Peyer's patch (tissue), 4 donors: ENCODE measurements at regions not wholly inside any gene's neighbourhood (a gene's known extent, or its start where the extent isn't known, plus 50 kb on each side); places are given as distances from the start of the nearest gene placed in this dataset.
A peak's percentile ranks its signal among the peaks of the same experiment; 100 is the strongest.

Source experiments
- DNase-seq, 3 donors: peaks; one replicate each; pipeline ENCODE4 v3.0.0-alpha.2; 2017 to 2019
- H3K27ac ChIP-seq, 4 donors: fragments of 200-600 bp; sonication (generic); one replicate each; pipeline ENCODE4 v1.5.1; 2016 to 2019
- H3K27me3 ChIP-seq, 2 donors: fragments of 200-600 bp; sonication (generic); one replicate each; pipeline ENCODE4 v1.5.1; 2019
- H3K36me3 ChIP-seq, 3 donors: fragments of 200-600 bp; sonication (generic); one replicate each; pipeline ENCODE4 v1.5.1; 2016 to 2019
- H3K4me1 ChIP-seq, 4 donors: fragments of 200-600 bp; sonication (generic); one replicate each; pipeline ENCODE4 v1.5.1; 2016 to 2019
- H3K4me3 ChIP-seq, 4 donors: fragments of 200-600 bp; sonication (generic); 1 replicate in 3 of 4; 2 replicates in 1 of 4; pipeline ENCODE4 v1.5.1; 2016 to 2019; ENCODE audit warnings: mild to moderate bottlenecking in 1 of 4
- H3K9me3 ChIP-seq, 4 donors: fragments of 200-600 bp; sonication (generic); one replicate each; pipeline ENCODE4 v1.5.1; 2016 to 2019; ENCODE audit warnings: mild to moderate bottlenecking in 1 of 4
- POLR2A ChIP-seq, 2 donors: fragments of 450-650 bp; IDR thresholded peaks; one replicate each; pipeline ENCODE4 v1.5.1; 2017; ENCODE audit warnings: antibody characterized with exemption in 2 of 2, mild to moderate bottlenecking in 2 of 2, moderate library complexity in 2 of 2
- TF ChIP-seq, protein P1 (sequence below), 6 experiments: fragments of 450-650 bp in 4 of 6; fragments of 200-600 bp in 2 of 6; sonication (generic) in 1 of 6; IDR thresholded peaks; one replicate each; pipeline ENCODE4 v1.5.1; 2017 to 2019; ENCODE audit warnings: antibody characterized with exemption in 6 of 6, mild to moderate bottlenecking in 3 of 6, moderate library complexity in 1 of 6

GRCh38 chr22:49634006-49634772 is 193.5 kb downstream of the BRD1 start:
- H3K27me3 ChIP-seq: no peaks in the 10 kb centered on the region

GRCh38 chr22:49633010-49633324 is 194.7 kb downstream of the BRD1 start:
- DNase-seq: no peak

More at GRCh38 chr22:49634006-49634772, 193.5 kb downstream of the BRD1 start:
- H3K4me1 ChIP-seq: peaks cover 0 to 8% (median 0%) of the 10 kb centered on the region in 4 donors
- no peak for TF ChIP-seq POLR2A (IDR thresholded peaks at IDR 0.05)
- no peak overlapping the region for H3K4me3 ChIP-seq
- no peak for DNase-seq
- no peak overlapping the region for H3K27ac ChIP-seq
- H3K9me3 ChIP-seq: no peaks in the 10 kb centered on the region
- H3K36me3 ChIP-seq: no peaks in the 10 kb centered on the region

GRCh38 chr22:49632199-49633009 is 195.3 kb downstream of the BRD1 start:
- Histone ChIP-seq H3K27me3 (no peaks in the 10 kb centered on the region), H3K4me3 (peak overlapping the region in 2 of 4 donors; percentile 31 to 39), H3K9me3 (no peaks in the 10 kb centered on the region), H3K36me3 (no peaks in the 10 kb centered on the region), H3K4me1 (peaks cover 0 to 8% (median 0%) of the 10 kb centered on the region in 4 donors), H3K27ac (no peak overlapping the region)
- TF ChIP-seq, protein P1, sequence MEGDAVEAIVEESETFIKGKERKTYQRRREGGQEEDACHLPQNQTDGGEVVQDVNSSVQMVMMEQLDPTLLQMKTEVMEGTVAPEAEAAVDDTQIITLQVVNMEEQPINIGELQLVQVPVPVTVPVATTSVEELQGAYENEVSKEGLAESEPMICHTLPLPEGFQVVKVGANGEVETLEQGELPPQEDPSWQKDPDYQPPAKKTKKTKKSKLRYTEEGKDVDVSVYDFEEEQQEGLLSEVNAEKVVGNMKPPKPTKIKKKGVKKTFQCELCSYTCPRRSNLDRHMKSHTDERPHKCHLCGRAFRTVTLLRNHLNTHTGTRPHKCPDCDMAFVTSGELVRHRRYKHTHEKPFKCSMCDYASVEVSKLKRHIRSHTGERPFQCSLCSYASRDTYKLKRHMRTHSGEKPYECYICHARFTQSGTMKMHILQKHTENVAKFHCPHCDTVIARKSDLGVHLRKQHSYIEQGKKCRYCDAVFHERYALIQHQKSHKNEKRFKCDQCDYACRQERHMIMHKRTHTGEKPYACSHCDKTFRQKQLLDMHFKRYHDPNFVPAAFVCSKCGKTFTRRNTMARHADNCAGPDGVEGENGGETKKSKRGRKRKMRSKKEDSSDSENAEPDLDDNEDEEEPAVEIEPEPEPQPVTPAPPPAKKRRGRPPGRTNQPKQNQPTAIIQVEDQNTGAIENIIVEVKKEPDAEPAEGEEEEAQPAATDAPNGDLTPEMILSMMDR (IDR thresholded peaks at IDR 0.05): peak in 4 of 6 experiments; percentile 51 to 62 (median 54)
- no peak for TF ChIP-seq POLR2A (IDR thresholded peaks at IDR 0.05)
- peak in 2 of 3 donors; percentile 57 to 61 for DNase-seq

More at GRCh38 chr22:49633010-49633324, 194.7 kb downstream of the BRD1 start:
- Histone ChIP-seq H3K4me3 (no peak overlapping the region), H3K27me3 (no peaks in the 10 kb centered on the region), H3K4me1 (peaks cover 0 to 8% (median 0%) of the 10 kb centered on the region in 4 donors), H3K27ac (no peak overlapping the region), H3K36me3 (no peaks in the 10 kb centered on the region), H3K9me3 (no peaks in the 10 kb centered on the region)
- TF ChIP-seq, protein P1 (IDR thresholded peaks at IDR 0.05): no peak
- no peak for TF ChIP-seq POLR2A (IDR thresholded peaks at IDR 0.05)

DNA sequence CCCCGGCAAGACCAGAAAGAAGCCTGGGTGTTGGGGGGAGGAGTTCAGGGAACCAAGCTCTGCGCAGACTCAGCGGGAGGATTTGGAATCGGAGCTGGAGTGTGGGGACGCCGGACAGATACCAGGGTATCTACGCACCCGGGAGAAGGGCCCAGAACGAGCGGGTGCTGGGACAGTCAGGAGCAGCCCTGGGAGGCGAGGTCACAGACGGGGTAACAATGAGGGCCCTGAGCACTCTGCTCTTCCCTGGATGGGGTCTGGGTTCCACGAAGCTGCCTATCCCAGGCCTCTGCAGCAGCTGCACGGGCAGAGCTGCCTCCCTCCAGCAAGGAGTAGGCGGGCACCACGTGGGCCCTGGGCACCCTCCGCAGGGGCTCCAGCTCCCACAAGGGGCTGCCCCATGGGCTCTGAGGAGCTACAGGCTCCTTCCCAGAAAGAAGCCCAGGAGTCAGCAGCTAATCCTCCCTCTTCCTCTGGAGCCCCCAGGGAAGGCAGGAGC is 197.2 kb downstream of the BRD1 start:
- Histone ChIP-seq H3K9me3 (no peaks in the 10 kb centered on the region), H3K4me1 (peaks cover 0 to 8% (median 0%) of the 10 kb centered on the region in 4 donors), H3K27ac (no peak overlapping the region), H3K4me3 (no peak overlapping the region), H3K27me3 (no peaks in the 10 kb centered on the region), H3K36me3 (no peaks in the 10 kb centered on the region)
- no peak for DNase-seq
- TF ChIP-seq POLR2A (IDR thresholded peaks at IDR 0.05): no peak
- TF ChIP-seq, protein P1 (IDR thresholded peaks at IDR 0.05): no peak

DNA sequence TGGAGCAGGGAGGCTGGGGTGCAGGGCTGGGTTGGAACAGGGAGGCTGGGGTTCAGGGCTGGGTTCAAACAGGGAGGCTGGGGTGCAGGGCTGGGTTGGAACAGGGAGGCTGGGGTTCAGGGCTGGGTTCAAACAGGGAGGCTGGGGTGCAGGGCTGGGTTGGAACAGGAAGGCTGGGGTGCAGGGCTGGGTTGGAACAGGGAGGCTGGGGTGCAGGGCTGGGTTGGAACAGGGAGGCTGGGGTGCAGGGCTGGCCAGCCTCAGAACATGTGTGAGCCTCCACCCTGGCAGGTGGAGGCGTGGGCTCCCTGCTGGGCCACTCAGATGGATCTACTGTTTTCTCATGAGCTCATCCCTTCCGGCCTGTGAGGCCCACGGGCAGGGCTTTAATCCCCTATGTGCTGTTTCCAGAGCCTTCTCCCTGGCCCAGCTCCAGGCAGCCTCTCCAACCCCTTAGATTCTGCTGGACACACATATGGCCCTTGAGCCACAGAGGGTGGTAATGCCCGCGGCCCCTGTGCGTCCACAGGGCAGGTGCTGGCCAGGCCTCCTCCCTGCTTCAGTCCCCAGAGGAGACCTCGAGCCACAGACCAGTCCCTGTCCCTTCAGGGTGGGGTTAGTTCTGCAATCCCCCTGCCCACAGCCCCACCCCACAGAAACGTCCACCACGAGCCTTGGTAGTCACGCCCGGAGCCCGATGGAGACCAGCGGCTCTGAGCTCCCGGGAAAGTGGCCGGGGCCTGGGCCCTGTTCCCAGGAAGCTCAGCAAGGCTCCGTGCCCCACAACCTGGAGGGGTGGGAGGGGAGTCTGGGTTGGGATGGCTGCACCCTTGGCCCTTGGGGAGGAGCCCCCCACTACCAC is 197.9 kb downstream of the BRD1 start:
- DNase-seq: no peak
- no peak for TF ChIP-seq POLR2A (IDR thresholded peaks at IDR 0.05)
- Histone ChIP-seq H3K4me3 (no peak overlapping the region), H3K27ac (no peak overlapping the region), H3K9me3 (no peaks in the 10 kb centered on the region), H3K4me1 (peaks cover 0 to 8% (median 0%) of the 10 kb centered on the region in 4 donors), H3K36me3 (no peaks in the 10 kb centered on the region), H3K27me3 (no peaks in the 10 kb centered on the region)

DNA sequence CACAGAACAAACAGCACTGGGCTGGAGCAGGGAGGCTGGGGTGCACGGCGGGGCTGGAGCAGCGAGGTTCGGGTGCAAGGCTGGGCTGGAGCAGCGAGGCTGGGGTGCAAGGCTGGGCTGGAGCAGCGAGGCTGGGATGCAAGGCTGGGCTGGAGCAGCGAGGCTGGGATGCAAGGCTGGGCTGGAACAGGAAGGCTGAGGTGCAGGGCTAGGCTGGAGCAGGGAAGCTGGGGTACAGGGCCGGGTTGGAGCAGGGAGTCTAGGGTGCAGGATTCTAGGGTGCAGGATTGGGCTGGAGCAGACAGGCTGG is 198.5 kb downstream of the BRD1 start:
- H3K36me3 ChIP-seq: no peaks in the 10 kb centered on the region
- DNase-seq: no peak
- H3K9me3 ChIP-seq: no peaks in the 10 kb centered on the region
- no peak overlapping the region for H3K27ac ChIP-seq
- TF ChIP-seq POLR2A (IDR thresholded peaks at IDR 0.05): no peak
- TF ChIP-seq, protein P1 (IDR thresholded peaks at IDR 0.05): no peak
- no peak overlapping the region for H3K4me3 ChIP-seq
- peaks cover 0 to 8% (median 0%) of the 10 kb centered on the region in 4 donors for H3K4me1 ChIP-seq
- no peaks in the 10 kb centered on the region for H3K27me3 ChIP-seq
